ENCODE measurements at regions not wholly inside any gene's neighbourhood (a gene's known extent, or its start where the extent isn't known, plus 50 kb on each side); places are given as distances from the start of the nearest gene placed in this dataset.

GRCh38 chr3:144989807-144990206, 1018.2 kb downstream of the DIPK2A start:
- Histone ChIP-seq H3K36me3 (no peaks in the 10 kb centered on the region), H3K4me3 (no peak overlapping the region), H3K9me3 (peaks cover 0 to 2% of the 10 kb centered on the region in 2 donors), H3K4me1 (no peaks in the 10 kb centered on the region), H3K27ac (no peak overlapping the region), H3K27me3 (no peaks in the 10 kb centered on the region)
- intact Hi-C loops (cut with DNase I): no loop called here
- peak in 2 of 4 donors; percentile 86 to 87 for DNase-seq
- no peak for ATAC-seq
- TF ChIP-seq, protein P1, sequence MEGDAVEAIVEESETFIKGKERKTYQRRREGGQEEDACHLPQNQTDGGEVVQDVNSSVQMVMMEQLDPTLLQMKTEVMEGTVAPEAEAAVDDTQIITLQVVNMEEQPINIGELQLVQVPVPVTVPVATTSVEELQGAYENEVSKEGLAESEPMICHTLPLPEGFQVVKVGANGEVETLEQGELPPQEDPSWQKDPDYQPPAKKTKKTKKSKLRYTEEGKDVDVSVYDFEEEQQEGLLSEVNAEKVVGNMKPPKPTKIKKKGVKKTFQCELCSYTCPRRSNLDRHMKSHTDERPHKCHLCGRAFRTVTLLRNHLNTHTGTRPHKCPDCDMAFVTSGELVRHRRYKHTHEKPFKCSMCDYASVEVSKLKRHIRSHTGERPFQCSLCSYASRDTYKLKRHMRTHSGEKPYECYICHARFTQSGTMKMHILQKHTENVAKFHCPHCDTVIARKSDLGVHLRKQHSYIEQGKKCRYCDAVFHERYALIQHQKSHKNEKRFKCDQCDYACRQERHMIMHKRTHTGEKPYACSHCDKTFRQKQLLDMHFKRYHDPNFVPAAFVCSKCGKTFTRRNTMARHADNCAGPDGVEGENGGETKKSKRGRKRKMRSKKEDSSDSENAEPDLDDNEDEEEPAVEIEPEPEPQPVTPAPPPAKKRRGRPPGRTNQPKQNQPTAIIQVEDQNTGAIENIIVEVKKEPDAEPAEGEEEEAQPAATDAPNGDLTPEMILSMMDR (IDR thresholded peaks at IDR 0.05): no peak

- H3K27ac ChIP-seq: no peak overlapping the region
- DNase-seq (no peak), ATAC-seq (no peak)
- H3K4me1 ChIP-seq: no peaks in the 10 kb centered on the region
- H3K9me3 ChIP-seq: peaks cover 0 to 14% of the 10 kb centered on the region in 2 donors
- no peaks in the 10 kb centered on the region for H3K36me3 ChIP-seq
- H3K27me3 ChIP-seq: no peaks in the 10 kb centered on the region
- no peak overlapping the region for H3K4me3 ChIP-seq
- intact Hi-C loops (cut with DNase I): no loop called here
- TF ChIP-seq, protein P1 (IDR thresholded peaks at IDR 0.05): no peak
Measured at GRCh38 chr3:144995856-144996255, 1024.2 kb downstream of the DIPK2A start.

DNA sequence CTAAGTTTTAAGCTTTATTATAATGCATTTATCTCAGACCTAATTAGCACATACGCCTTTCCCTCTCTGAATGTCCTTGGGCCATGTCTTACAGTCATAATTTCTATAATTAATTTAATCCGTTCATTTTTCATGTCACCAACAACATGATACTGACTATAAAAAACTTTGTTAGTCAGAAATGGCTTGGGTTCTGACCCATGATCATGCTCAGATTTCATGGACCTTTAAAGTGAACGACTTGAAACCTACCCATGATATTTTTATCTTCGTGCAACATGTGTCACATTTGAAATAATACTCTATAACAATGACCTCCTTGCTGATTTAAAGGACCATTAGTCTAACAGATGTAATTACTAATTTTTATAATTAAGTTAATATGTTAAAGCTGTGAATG, 1033.8 kb downstream of the DIPK2A start:
- H3K27me3 ChIP-seq: no peaks in the 10 kb centered on the region
- no peaks in the 10 kb centered on the region for H3K4me1 ChIP-seq
- ATAC-seq: no peak
- DNase-seq: no peak
- no peak overlapping the region for H3K4me3 ChIP-seq
- TF ChIP-seq, protein P1 (IDR thresholded peaks at IDR 0.05): no peak
- no peak overlapping the region for H3K27ac ChIP-seq
- no peaks in the 10 kb centered on the region for H3K36me3 ChIP-seq
- H3K9me3 ChIP-seq: peaks cover 0 to 14% of the 10 kb centered on the region in 2 donors
- intact Hi-C loops (cut with DNase I): no loop called here

DNA sequence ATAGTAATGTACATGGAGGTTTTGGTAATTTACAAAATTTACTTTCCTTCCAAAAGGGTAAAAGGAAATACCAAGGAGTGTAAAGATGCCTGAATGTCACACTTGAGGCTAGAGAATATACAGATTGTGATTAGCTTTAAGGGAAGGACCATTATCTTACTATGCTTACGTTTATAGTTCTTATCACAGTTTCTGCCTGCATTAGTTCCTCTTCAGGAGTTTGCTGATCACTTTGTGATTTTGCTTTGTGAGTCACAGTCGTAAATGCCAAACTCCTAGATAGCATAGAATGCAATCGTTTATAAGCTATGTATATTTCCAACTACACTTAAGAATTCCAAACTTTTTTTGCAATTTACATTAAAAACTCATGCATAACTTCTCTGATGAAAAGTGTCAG, 1034.6 kb downstream of the DIPK2A start:
- no peak overlapping the region for H3K4me3 ChIP-seq
- H3K27ac ChIP-seq: no peak overlapping the region
- ATAC-seq (no peak), DNase-seq (no peak)
- no peaks in the 10 kb centered on the region for H3K27me3 ChIP-seq
- TF ChIP-seq, protein P1 (IDR thresholded peaks at IDR 0.05): no peak
- intact Hi-C loops (cut with DNase I): no loop called here
- H3K36me3 ChIP-seq: no peaks in the 10 kb centered on the region
- peaks cover 0 to 5% of the 10 kb centered on the region in 2 donors for H3K9me3 ChIP-seq
- H3K4me1 ChIP-seq: no peaks in the 10 kb centered on the region

GRCh38 chr3:145013931-145014330, 1042.3 kb downstream of the DIPK2A start:
- H3K27me3 ChIP-seq: no peaks in the 10 kb centered on the region
- H3K4me3 ChIP-seq: no peak overlapping the region
- no peak overlapping the region for H3K27ac ChIP-seq
- H3K4me1 ChIP-seq: no peaks in the 10 kb centered on the region
- H3K9me3 ChIP-seq: no peaks in the 10 kb centered on the region
- DNase-seq (no peak), ATAC-seq (no peak)
- TF ChIP-seq, protein P1 (IDR thresholded peaks at IDR 0.05): no peak
- intact Hi-C loops (cut with DNase I): no loop called here
- H3K36me3 ChIP-seq: no peaks in the 10 kb centered on the region

All from left lung (tissue), 4 donors.